ENCODE measurements at regions not wholly inside any gene's neighbourhood (a gene's known extent, or its start where the extent isn't known, plus 50 kb on each side); places are given as distances from the start of the nearest gene placed in this dataset.

- DNase-seq: no peak
Measured at GRCh38 chr2:168380500-168380899, 75.6 kb upstream of the CERS6 start.

GRCh38 chr2:168392024-168392423, 64.0 kb upstream of the CERS6 start:
- no peak for DNase-seq

- no peak for DNase-seq
Measured at GRCh38 chr2:168392797-168393196, 63.3 kb upstream of the CERS6 start.

- no peak for DNase-seq
Measured at GRCh38 chr2:168394262-168394661, 61.8 kb upstream of the CERS6 start.

GRCh38 chr2:168396131-168396530, 59.9 kb upstream of the CERS6 start:
- DNase-seq: peak; percentile 9

DNA sequence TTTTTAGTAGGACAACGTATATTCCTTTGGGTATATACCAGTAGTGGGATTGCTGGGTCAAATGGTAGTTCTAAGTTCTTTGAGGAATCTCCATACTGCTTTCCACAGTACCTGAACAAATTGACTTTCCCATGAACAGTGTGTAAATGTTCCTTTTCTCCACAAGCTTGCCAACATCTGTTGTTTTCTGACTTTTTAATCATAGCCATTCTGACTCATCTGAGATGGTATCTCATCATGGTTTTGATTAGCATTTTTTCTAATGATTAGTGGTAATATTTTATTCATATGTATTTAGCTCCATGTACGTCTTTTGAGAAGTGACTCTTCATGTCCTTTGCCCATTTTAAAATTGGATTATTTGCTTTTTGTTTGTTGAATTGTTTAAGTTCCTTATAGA, 58.4 kb upstream of the CERS6 start:
- DNase-seq: no peak

- DNase-seq: no peak
Measured at GRCh38 chr2:168401048-168401556, 55.0 kb upstream of the CERS6 start.

DNA sequence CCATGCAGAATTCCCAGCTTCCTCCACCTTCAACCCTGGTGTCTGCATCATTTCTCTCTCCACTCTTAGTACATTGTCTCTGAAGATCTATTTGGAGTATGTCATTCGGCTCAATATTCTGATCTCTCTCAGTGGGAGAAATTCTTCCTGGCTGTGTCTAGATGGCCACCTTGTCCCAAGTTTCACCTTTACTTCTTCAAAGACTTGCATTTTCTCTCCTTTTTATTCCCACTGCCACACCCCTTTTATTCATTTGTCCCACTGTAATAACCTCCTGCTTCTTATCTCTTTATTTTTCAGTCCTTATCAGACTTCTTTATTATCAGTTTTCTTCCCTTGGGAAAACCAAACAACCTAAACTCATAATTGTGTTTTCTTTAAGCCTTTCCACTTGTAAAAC, 54.3 kb upstream of the CERS6 start:
- no peak for DNase-seq

GRCh38 chr2:168402531-168402930, 53.5 kb upstream of the CERS6 start:
- DNase-seq: no peak

DNA sequence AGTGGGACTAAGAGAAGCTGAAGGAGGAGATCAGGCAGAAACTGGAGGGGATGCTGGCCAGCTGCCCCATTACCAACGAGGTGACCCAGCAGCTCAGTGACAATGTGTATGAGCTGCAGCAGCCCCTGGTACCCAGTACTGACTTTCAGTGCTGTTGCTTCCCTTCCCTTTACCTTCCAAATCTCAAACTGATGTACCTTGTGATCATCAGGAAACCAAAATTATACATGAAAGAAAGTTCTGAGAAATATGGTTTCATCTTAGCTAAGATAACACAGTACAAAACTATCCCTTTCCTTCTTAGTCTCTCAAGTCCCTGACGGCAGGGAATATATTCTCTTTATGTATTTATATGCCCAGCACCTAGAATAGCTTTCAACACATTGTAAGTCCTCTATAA, 52.3 kb upstream of the CERS6 start:
- no peak for DNase-seq

- no peak for DNase-seq
Measured at GRCh38 chr2:168404764-168405163, 51.3 kb upstream of the CERS6 start.
